ENCODE measurements at regions not wholly inside any gene's neighbourhood (a gene's known extent, or its start where the extent isn't known, plus 50 kb on each side); places are given as distances from the start of the nearest gene placed in this dataset.

DNA sequence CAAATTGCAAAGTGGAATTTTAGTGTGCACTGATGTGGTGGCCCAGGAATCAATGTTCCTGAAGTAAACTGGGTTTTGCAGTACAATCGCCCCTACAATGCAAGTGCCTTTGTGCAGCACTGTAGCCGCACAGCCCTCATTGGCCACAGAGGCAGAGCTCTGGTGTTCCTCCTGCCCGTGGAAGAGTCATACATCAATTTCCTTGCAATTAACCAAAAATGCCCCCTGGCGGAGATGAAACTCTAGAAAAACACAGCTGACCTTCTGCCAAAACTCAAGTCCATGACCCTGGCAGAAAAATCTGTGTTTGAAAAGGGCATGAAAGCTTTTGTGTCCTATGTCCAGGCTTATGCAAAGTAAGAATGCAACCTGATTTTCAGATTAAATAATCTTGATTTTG is 117.9 kb upstream of the PRB2 start:
- TF ChIP-seq GATA2 (IDR thresholded peaks at IDR 0.05; ENCODE audit: low read depth, low read length): no peak
- TF ChIP-seq GATA3 (IDR thresholded peaks at IDR 0.05; ENCODE audit: low read depth, low read length): no peak
